IPS-18a (cell line): ENCODE measurements at regions not wholly inside any gene's neighbourhood (a gene's known extent, or its start where the extent isn't known, plus 50 kb on each side); places are given as distances from the start of the nearest gene placed in this dataset.

ENCODE experiments used
- H3K27ac ChIP-seq: one replicate; pipeline ENCODE4 v1.5.1; 2013; ENCODE audit warnings: low read length
- H3K27me3 ChIP-seq: one replicate; pipeline ENCODE4 v1.6.1; 2013; ENCODE audit warnings: mild to moderate bottlenecking, low read length; ENCODE audit not compliant: control insufficient read depth, insufficient read depth
- H3K36me3 ChIP-seq: one replicate; pipeline ENCODE4 v1.6.1; 2013; ENCODE audit warnings: low read depth, low read length; ENCODE audit not compliant: control insufficient read depth
- H3K4me1 ChIP-seq: one replicate; pipeline ENCODE4 v1.6.1; 2013; ENCODE audit warnings: low read depth, low read length; ENCODE audit not compliant: control insufficient read depth
- H3K4me3 ChIP-seq: one replicate; pipeline ENCODE4 v1.5.1; 2013; ENCODE audit warnings: low read length
- H3K9ac ChIP-seq: one replicate; pipeline ENCODE4 v1.6.1; 2013; ENCODE audit warnings: mild to moderate bottlenecking, low read length, moderate library complexity
- H3K9me3 ChIP-seq: one replicate; pipeline ENCODE4 v1.6.1; 2013; ENCODE audit warnings: low read depth, low read length; ENCODE audit not compliant: control insufficient read depth

DNA sequence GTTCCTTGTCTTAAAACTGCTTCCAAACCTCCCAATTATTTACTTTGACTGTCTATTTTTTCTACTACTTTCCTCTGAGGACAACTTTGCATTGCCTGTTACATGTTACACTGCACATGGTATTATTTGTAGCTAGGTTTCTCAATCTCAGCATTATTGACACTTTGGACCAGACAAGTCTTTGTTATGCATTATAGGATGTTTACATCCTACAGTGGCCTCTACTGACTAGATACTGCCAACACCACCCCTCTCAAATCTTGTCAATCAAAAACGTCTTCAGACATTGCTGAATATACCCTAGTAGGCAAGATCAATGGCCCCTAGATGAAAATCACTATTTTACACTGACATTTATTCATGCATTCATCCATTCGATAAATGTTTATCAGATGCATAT lies 129.6 kb upstream of the DNAJC10 start:
- H3K27ac ChIP-seq, result no peak overlapping the region
- no peaks in the 10 kb centered on the region for H3K27me3 ChIP-seq
- H3K9me3 ChIP-seq, result no peaks in the 10 kb centered on the region
- H3K4me1 ChIP-seq, result peaks cover 3% of the 10 kb centered on the region
- H3K4me3 ChIP-seq, result no peak overlapping the region
- H3K36me3 ChIP-seq, result no peaks in the 10 kb centered on the region
- H3K9ac ChIP-seq, result no peak overlapping the region

- Histone ChIP-seq H3K27me3 (no peaks in the 10 kb centered on the region), H3K9ac (no peak overlapping the region), H3K4me3 (no peak overlapping the region), H3K9me3 (no peaks in the 10 kb centered on the region), H3K4me1 (peaks cover 17% of the 10 kb centered on the region), H3K27ac (no peak overlapping the region), H3K36me3 (no peaks in the 10 kb centered on the region)
Measured at GRCh38 chr2:182587831-182588230, 128.2 kb upstream of the DNAJC10 start.

DNA sequence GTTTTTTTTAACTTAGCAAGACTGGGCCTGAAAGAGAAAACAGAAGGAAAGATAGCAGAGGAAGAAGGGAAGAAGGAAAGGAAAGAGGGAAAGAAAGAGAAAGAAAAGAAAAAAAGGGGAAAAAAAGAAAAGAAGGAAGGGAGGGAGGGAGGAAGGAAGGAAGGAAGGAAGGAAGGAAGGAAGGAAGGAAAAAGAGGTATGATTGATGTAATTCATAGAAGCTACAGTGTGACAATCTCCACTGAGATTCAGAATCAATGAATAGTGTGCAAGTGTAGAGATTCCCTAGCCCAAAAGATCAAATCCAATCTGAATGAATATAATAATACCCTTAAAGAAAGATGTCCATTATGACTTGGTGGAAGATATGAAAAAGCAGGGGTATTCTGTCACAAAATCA lies 126.9 kb upstream of the DNAJC10 start:
- Histone ChIP-seq H3K27ac (no peak overlapping the region), H3K9me3 (no peaks in the 10 kb centered on the region), H3K4me3 (no peak overlapping the region), H3K9ac (no peak overlapping the region), H3K27me3 (no peaks in the 10 kb centered on the region), H3K36me3 (no peaks in the 10 kb centered on the region), H3K4me1 (peaks cover 27% of the 10 kb centered on the region)

- Histone ChIP-seq H3K27me3 (no peaks in the 10 kb centered on the region), H3K36me3 (no peaks in the 10 kb centered on the region), H3K27ac (no peak overlapping the region), H3K4me1 (peaks cover 27% of the 10 kb centered on the region), H3K4me3 (no peak overlapping the region), H3K9ac (no peak overlapping the region), H3K9me3 (no peaks in the 10 kb centered on the region)
Measured at GRCh38 chr2:182591774-182592173, 124.3 kb upstream of the DNAJC10 start.

DNA sequence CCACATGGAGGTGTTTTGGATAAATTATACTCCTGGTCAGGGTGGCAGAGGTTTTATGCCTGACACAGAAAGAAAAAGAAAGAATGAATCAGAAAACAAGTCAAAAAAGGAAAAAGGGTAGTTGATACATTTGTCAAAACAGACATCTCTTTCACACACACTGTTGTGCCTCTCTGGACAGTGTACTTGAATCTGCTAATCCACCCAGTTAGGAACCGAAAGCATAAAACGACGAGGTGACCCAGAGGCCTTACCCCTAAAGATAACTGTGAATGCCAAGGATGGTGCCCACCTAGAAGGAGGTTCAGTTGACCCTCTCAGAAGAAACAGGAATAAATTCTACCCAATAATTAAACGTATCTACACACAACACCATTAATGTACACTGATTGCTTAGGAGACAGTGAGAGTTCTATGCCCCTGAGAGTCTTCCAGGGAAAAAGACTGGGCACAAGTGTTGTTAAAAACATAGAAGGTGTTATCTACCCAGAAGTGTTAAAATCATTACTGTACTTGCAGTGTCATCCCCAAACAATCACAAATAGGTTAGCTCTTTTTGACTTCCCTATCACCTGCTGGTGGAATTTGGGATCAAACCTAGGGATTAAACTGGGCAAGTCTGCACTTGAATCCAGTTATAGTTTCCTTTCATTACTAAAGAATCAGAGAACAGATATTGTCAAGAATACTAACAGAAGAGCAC lies 123.2 kb upstream of the DNAJC10 start:
- H3K4me1 ChIP-seq, result peaks cover 27% of the 10 kb centered on the region
- no peak overlapping the region for H3K27ac ChIP-seq
- no peaks in the 10 kb centered on the region for H3K27me3 ChIP-seq
- peak overlapping the region; percentile 3 for H3K4me3 ChIP-seq
- no peak overlapping the region for H3K9ac ChIP-seq
- H3K9me3 ChIP-seq, result no peaks in the 10 kb centered on the region
- H3K36me3 ChIP-seq, result no peaks in the 10 kb centered on the region

- peaks cover 27% of the 10 kb centered on the region for H3K4me1 ChIP-seq
- no peaks in the 10 kb centered on the region for H3K27me3 ChIP-seq
- no peak overlapping the region for H3K27ac ChIP-seq
- no peak overlapping the region for H3K9ac ChIP-seq
- H3K9me3 ChIP-seq, result no peaks in the 10 kb centered on the region
- H3K36me3 ChIP-seq, result no peaks in the 10 kb centered on the region
- H3K4me3 ChIP-seq, result no peak overlapping the region
Measured at GRCh38 chr2:182593394-182593975, 122.6 kb upstream of the DNAJC10 start.

DNA sequence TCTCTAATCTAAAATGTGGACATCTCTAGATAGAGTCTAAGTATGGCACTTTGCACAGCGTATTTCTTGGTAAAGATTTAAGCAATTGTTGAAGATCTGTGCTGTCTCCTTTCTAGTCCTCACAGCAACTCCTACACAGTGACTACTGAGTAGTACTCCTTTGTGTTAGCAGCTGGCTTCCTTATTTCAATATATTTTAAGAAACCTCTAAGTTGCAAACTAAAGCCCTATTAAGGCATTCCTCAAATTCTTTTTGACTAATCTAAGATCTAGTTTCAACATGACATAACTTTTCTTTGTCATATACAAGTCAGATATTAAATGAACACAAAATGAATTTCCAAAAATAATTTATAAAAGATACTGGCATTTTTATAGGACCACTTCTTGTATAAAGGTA lies 121.8 kb upstream of the DNAJC10 start:
- H3K9ac ChIP-seq, result no peak overlapping the region
- no peak overlapping the region for H3K4me3 ChIP-seq
- H3K4me1 ChIP-seq, result peaks cover 27% of the 10 kb centered on the region
- H3K27ac ChIP-seq, result no peak overlapping the region
- H3K9me3 ChIP-seq, result no peaks in the 10 kb centered on the region
- no peaks in the 10 kb centered on the region for H3K27me3 ChIP-seq
- no peaks in the 10 kb centered on the region for H3K36me3 ChIP-seq

DNA sequence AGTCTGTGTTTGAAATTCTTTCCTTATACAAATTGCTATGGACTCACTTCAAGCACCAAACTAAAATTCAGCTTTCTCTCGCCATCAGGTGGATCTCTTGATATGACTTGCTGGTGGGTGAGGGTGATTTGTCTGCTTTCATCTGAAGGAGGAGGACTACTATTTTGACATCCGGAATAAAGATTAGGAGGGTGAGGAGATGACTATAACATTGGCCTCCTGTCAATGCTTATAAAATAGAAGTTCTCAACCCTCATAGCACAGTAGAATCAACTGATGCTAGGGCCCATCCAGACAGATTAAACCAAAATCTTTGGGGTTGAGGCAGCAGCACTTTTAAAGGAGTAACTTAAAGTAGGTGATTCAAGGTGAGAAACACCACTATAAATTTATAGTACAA lies 120.4 kb upstream of the DNAJC10 start:
- Histone ChIP-seq H3K36me3 (no peaks in the 10 kb centered on the region), H3K4me1 (peaks cover 27% of the 10 kb centered on the region), H3K27me3 (no peaks in the 10 kb centered on the region), H3K27ac (no peak overlapping the region), H3K9ac (no peak overlapping the region), H3K9me3 (no peaks in the 10 kb centered on the region), H3K4me3 (no peak overlapping the region)

GRCh38 chr2:182597570-182598295 lies 118.3 kb upstream of the DNAJC10 start:
- Histone ChIP-seq H3K9me3 (no peaks in the 10 kb centered on the region), H3K9ac (no peak overlapping the region), H3K36me3 (no peaks in the 10 kb centered on the region), H3K27me3 (no peaks in the 10 kb centered on the region), H3K27ac (no peak overlapping the region), H3K4me3 (no peak overlapping the region), H3K4me1 (peaks cover 11% of the 10 kb centered on the region)

- Histone ChIP-seq H3K9ac (no peak overlapping the region), H3K4me3 (no peak overlapping the region), H3K4me1 (peaks cover 2% of the 10 kb centered on the region), H3K36me3 (no peaks in the 10 kb centered on the region), H3K9me3 (no peaks in the 10 kb centered on the region), H3K27me3 (no peaks in the 10 kb centered on the region), H3K27ac (no peak overlapping the region)
Measured at GRCh38 chr2:182598626-182599025, 117.4 kb upstream of the DNAJC10 start.

- H3K36me3 ChIP-seq, result no peaks in the 10 kb centered on the region
- H3K27ac ChIP-seq, result no peak overlapping the region
- H3K27me3 ChIP-seq, result no peaks in the 10 kb centered on the region
- H3K4me1 ChIP-seq, result no peaks in the 10 kb centered on the region
- H3K9ac ChIP-seq, result no peak overlapping the region
- H3K9me3 ChIP-seq, result no peaks in the 10 kb centered on the region
- H3K4me3 ChIP-seq, result no peak overlapping the region
Measured at GRCh38 chr2:182605166-182605565, 110.9 kb upstream of the DNAJC10 start.
